AG09319 (cell line): ENCODE measurements at regions not wholly inside any gene's neighbourhood (a gene's known extent, or its start where the extent isn't known, plus 50 kb on each side); places are given as distances from the start of the nearest gene placed in this dataset.

Experiments
- DNase-seq: peaks from one replicate; pipeline ENCODE4 v3.0.0-alpha.2; 2010; ENCODE audit warnings: low read depth; ENCODE audit errors: extremely low read depth
- CTCF ChIP-seq: IDR thresholded peaks from 2 replicates; pipeline ENCODE4 v1.5.1; 2011; ENCODE audit warnings: low read depth, mild to moderate bottlenecking, inconsistent platforms, low read length, moderate library complexity

- no peak for DNase-seq
- TF ChIP-seq CTCF, result no peak
Measured at GRCh38 chr18:27653247-27653646, 468.1 kb upstream of the CHST9 start.

GRCh38 chr18:27652480-27653121, 467.5 kb upstream of the CHST9 start:
- TF ChIP-seq CTCF, result no peak
- no peak for DNase-seq

DNA sequence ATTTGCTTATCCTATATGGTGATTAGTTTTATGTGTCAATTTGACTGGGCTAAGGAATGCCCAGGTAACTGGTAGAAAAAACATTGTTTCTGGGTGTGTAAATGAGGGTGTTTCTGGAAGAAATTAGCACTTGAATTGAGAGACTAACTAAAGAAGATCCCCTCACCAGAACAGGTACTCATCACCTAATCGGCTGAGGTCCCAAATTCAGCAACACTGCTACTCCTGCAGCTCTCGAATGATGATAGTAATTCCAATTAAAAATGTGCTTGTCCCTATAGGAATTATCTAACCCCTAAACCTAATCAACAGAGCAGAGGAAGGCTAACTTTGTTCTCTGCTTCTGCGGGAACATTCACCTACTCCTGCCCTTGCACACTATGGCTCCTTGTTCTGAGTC, 464.5 kb upstream of the CHST9 start:
- TF ChIP-seq CTCF, result no peak
- DNase-seq, result no peak

DNA sequence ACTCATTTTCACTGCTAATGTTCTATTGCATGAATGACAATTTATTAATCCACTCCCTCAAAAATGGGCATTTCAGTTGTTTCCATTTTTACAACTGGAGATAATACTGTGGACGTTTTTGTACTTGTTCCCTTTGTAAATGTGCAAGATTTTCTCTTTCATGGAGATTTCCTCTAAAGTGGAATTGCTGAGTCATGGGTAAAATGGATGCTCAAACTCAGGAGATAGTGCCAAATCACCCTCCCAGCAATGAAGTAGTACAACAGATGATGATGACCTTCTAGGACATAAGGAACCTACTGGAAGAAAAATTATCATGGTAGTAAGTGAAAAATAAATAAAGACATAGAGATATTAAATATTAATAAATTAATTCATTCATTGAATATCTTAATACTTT, 460.8 kb upstream of the CHST9 start:
- DNase-seq, result no peak
- TF ChIP-seq CTCF, result no peak

DNA sequence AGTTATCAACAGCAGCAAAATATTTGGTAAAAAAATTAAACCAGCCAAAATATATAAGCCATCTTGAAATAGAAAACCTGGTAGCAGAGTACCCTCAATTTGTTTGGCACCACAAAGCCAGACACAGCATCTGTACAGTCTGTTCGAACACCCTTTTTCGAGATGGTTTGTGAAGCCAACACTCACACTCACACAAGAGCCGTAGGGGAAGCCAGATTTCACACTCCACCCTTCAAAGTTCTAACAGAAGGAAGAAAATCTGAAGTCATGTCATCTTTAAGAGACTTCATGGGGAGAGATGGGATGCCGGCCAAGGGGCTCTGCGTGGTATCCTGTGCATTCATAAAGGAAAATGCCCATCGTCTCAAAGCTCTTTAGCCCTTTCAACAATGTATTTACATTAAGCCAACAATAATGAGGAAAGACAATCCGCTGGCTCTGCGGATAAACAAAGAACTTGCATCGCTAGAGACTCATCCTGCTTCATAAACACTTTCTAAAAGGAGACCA, 451.5 kb upstream of the CHST9 start:
- no peak for TF ChIP-seq CTCF
- DNase-seq, result no peak

DNA sequence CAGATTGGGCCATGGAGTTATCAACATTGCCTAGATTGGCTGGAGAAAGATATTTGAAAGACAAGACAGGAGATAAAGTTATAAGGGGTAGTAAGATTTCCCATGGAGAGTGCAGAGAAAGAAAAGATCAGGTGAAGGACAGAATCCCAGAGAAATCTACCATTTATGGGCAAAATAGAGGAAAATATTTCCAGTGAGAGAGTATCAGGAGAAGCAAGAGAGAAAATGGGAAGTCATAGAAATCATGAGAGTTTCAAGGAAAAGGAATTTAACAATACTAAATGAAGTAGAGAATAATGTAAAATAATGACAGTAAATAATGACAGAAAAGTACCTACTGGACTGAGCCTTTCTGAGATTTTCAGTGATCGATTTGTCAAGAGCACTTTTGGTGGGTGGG, 447.6 kb upstream of the CHST9 start:
- no peak for DNase-seq
- TF ChIP-seq CTCF, result no peak

DNA sequence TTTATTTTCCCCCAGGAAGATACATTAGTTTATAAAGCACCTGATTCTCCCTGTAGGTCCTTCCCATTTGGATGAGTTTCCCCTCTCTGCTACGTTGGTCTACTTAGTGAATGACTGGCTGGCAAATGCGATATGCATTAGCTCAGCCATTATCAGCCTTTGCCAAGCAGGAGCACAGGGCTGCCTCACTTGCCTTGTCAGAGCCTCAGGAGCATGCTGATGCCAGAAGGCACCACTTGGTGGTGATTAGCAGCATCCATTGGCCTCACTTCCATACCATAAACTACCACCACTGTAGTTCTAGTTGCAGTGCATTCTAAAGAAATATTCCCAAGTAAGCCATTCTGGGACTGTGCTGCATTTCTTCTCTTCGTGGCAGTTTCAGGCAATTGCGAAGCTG, 442.8 kb upstream of the CHST9 start:
- TF ChIP-seq CTCF, result no peak
- DNase-seq, result no peak
